ENCODE measurements at regions not wholly inside any gene's neighbourhood (a gene's known extent, or its start where the extent isn't known, plus 50 kb on each side); places are given as distances from the start of the nearest gene placed in this dataset.
"Not testable (repeated sequence)": the region's sequence is repeated elsewhere in the genome, so short reads cannot be mapped to it uniquely, and the experiment has no call there.

- intact Hi-C loops (cut with micrococcal nuclease; ENCODE audit: unreplicated experiment) = no loop called here
- DNase-seq = no peak
- no peaks in the 10 kb centered on the region for H3K9me2 ChIP-seq (ENCODE audit: insufficient read depth)
Measured at GRCh38 chr5:171549274-171549673, 129.8 kb downstream of the FGF18 start.

GRCh38 chr5:171553817-171554216 is 134.4 kb downstream of the FGF18 start:
- intact Hi-C loops (cut with micrococcal nuclease; ENCODE audit: unreplicated experiment); H3K27me3 ChIP-seq (ENCODE audit: insufficient read depth, low read depth); H2AFZ ChIP-seq; H3K9me3 ChIP-seq (ENCODE audit: insufficient read depth, low read depth); POLR2A ChIA-PET (ENCODE audit: unreplicated experiment); H3K27ac ChIP-seq; H3K4me1 ChIP-seq (replicated peaks; ENCODE audit: insufficient read depth); H3K9me2 ChIP-seq (ENCODE audit: insufficient read depth); H3K4me3 ChIP-seq; H3F3A ChIP-seq (ENCODE audit: insufficient read depth, low read depth); DNase-seq; H4K20me1 ChIP-seq (ENCODE audit: insufficient read depth); CTCF ChIA-PET; BruUV-seq (replicated peaks); H3K79me2 ChIP-seq (ENCODE audit: low read depth); H3K4me2 ChIP-seq; H3K36me3 ChIP-seq (ENCODE audit: low read depth): not testable (repeated sequence)

More at GRCh38 chr5:171549274-171549673, 129.8 kb downstream of the FGF18 start:
- Histone ChIP-seq H3K4me3 (no peak overlapping the region), H3K9me3 (ENCODE audit: insufficient read depth, low read depth) (no peaks in the 10 kb centered on the region), H2AFZ (no peak overlapping the region), H3K27me3 (ENCODE audit: insufficient read depth, low read depth) (no peaks in the 10 kb centered on the region), H3F3A (ENCODE audit: insufficient read depth, low read depth) (no peaks in the 10 kb centered on the region), H3K4me1 (replicated peaks; ENCODE audit: insufficient read depth) (no peaks in the 10 kb centered on the region), H4K20me1 (ENCODE audit: insufficient read depth) (no peaks in the 10 kb centered on the region), H3K4me2 (no peak overlapping the region), H3K79me2 (ENCODE audit: low read depth) (no peaks in the 10 kb centered on the region), H3K27ac (no peak overlapping the region), H3K36me3 (ENCODE audit: low read depth) (no peaks in the 10 kb centered on the region)
- CTCF ChIA-PET = no interaction called here
- POLR2A ChIA-PET (ENCODE audit: unreplicated experiment) = no interaction called here
- TF ChIP-seq EZH2 (IDR thresholded peaks at IDR 0.05; ENCODE audit: low read depth) (no peak), CTCF (conservative IDR thresholded peaks at IDR 0.05) (no peak)
- BruUV-seq (replicated peaks) = no TSS peak

- Histone ChIP-seq H3F3A (ENCODE audit: insufficient read depth, low read depth) (no peaks in the 10 kb centered on the region), H3K9me3 (ENCODE audit: insufficient read depth, low read depth) (no peaks in the 10 kb centered on the region; the same call in 1 of the 2 replicates), H4K20me1 (ENCODE audit: insufficient read depth) (no peaks in the 10 kb centered on the region), H3K9me2 (ENCODE audit: insufficient read depth) (no peaks in the 10 kb centered on the region), H3K4me1 (replicated peaks; ENCODE audit: insufficient read depth) (no peaks in the 10 kb centered on the region), H3K36me3 (ENCODE audit: low read depth) (no peaks in the 10 kb centered on the region), H3K4me3 (no peak overlapping the region), H3K4me2 (no peak overlapping the region), H2AFZ (no peak overlapping the region), H3K79me2 (ENCODE audit: low read depth) (no peaks in the 10 kb centered on the region), H3K27ac (no peak overlapping the region), H3K27me3 (ENCODE audit: insufficient read depth, low read depth) (no peaks in the 10 kb centered on the region)
- no TSS peak for BruUV-seq (replicated peaks)
- ChIA-PET CTCF (no interaction called here), POLR2A (ENCODE audit: unreplicated experiment) (no interaction called here)
- TF ChIP-seq EZH2 (IDR thresholded peaks at IDR 0.05; ENCODE audit: low read depth) (no peak), CTCF (conservative IDR thresholded peaks at IDR 0.05) (no peak)
- no peak for DNase-seq
- intact Hi-C loops (cut with micrococcal nuclease; ENCODE audit: unreplicated experiment) = no loop called here
Measured at GRCh38 chr5:171555160-171555559, 135.7 kb downstream of the FGF18 start.

GRCh38 chr5:171562822-171563221 is 143.4 kb downstream of the FGF18 start:
- Histone ChIP-seq H4K20me1 (ENCODE audit: insufficient read depth) (no peaks in the 10 kb centered on the region), H3K4me3 (no peak overlapping the region), H3K27ac (no peak overlapping the region), H3K27me3 (ENCODE audit: insufficient read depth, low read depth) (no peaks in the 10 kb centered on the region), H3K9me2 (ENCODE audit: insufficient read depth) (no peaks in the 10 kb centered on the region), H3K4me2 (no peak overlapping the region), H3K79me2 (ENCODE audit: low read depth) (no peaks in the 10 kb centered on the region), H3K4me1 (replicated peaks; ENCODE audit: insufficient read depth) (no peaks in the 10 kb centered on the region), H3K9me3 (ENCODE audit: insufficient read depth, low read depth) (no peaks in the 10 kb centered on the region; the same call in 1 of the 2 replicates), H3K36me3 (ENCODE audit: low read depth) (no peaks in the 10 kb centered on the region), H3F3A (ENCODE audit: insufficient read depth, low read depth) (no peaks in the 10 kb centered on the region), H2AFZ (no peak overlapping the region)
- BruUV-seq (replicated peaks) = no TSS peak
- CTCF ChIA-PET = no interaction called here
- DNase-seq = no peak
- POLR2A ChIA-PET (ENCODE audit: unreplicated experiment) = no interaction called here
- intact Hi-C loops (cut with micrococcal nuclease; ENCODE audit: unreplicated experiment) = no loop called here
- TF ChIP-seq EZH2 (IDR thresholded peaks at IDR 0.05; ENCODE audit: low read depth) = no peak
- no peak for TF ChIP-seq CTCF (conservative IDR thresholded peaks at IDR 0.05)
